ENCODE measurements at regions not wholly inside any gene's neighbourhood (a gene's known extent, or its start where the extent isn't known, plus 50 kb on each side); places are given as distances from the start of the nearest gene placed in this dataset.

DNA sequence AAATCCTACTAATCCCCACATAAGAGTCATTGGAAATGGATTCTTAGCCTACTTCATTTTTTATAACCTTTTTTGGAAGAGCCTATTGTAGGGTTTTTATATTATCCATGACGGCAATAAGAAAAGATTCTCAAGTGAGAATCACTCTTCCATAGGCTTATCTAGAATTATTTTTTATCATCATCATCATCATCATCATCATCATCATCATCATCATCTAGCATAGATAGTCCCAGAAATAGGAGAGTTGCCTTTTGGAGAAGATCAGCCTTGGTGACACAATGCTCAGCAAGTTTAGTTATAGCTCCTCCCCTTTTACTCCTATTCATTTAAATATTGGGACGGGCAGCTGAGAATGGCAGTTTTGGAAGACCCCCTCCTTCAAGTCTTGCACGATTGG, 359.1 kb upstream of the SLC35B3 start:
- DNase-seq = no peak
- no peaks in the 10 kb centered on the region for H3K36me3 ChIP-seq
- intact Hi-C loops (cut with DNase I) = no loop called here
- H3K4me3 ChIP-seq (replicated peaks in 1 of 3) = no peak overlapping the region
- H3K27me3 ChIP-seq = no peaks in the 10 kb centered on the region
- 72 to 86% methylated on average over 3 of the region's 3 CpGs for WGBS, 2 donors
- no peak overlapping the region for H3K27ac ChIP-seq
- TF ChIP-seq POLR2A (IDR thresholded peaks at IDR 0.05) = no peak
- TF ChIP-seq, protein P1, sequence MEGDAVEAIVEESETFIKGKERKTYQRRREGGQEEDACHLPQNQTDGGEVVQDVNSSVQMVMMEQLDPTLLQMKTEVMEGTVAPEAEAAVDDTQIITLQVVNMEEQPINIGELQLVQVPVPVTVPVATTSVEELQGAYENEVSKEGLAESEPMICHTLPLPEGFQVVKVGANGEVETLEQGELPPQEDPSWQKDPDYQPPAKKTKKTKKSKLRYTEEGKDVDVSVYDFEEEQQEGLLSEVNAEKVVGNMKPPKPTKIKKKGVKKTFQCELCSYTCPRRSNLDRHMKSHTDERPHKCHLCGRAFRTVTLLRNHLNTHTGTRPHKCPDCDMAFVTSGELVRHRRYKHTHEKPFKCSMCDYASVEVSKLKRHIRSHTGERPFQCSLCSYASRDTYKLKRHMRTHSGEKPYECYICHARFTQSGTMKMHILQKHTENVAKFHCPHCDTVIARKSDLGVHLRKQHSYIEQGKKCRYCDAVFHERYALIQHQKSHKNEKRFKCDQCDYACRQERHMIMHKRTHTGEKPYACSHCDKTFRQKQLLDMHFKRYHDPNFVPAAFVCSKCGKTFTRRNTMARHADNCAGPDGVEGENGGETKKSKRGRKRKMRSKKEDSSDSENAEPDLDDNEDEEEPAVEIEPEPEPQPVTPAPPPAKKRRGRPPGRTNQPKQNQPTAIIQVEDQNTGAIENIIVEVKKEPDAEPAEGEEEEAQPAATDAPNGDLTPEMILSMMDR (IDR thresholded peaks at IDR 0.05) = no peak
- no peaks in the 10 kb centered on the region for H3K4me1 ChIP-seq
- H3K9me3 ChIP-seq = no peaks in the 10 kb centered on the region

DNA sequence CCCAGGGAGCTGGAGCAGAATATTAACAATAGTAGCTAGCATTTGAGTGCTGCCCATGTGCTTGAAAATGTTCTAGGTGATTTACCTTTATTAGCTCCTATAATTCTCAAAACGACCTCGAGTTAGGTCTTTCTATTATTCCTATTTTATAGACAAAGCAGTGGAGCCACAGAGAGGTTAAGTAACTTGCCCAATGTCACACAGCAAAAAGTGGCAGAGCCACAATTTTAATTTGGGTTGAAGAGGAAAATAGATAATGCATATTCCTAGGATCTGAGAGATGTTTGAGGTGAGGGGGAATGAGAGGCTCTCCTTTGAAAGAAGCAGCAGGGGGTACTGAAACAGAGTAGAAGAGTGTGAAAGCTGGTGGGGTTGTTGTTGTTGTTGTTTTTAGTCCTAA, 354.5 kb upstream of the SLC35B3 start:
- no peak for DNase-seq
- 81 to 92% methylated on average over 2 of the region's 2 CpGs for WGBS, 2 donors

DNA sequence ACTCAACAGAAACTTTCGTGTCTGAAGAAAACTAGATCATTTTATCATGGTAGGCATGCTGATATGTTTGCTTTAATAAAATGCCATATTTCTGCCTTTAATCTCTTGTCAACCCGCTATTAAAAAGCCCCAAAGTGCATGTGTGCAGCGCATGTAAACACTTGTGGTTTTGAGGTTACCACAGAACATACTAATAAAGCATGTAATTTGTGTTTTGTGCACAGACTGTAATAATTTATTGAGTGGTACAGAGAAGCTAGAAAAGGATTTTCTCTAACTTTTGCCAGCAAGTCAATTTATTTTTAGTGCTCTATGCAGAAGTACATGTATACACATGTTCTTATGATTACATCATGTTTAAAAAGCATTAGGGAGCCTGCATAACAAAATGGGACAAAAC, 349.9 kb upstream of the SLC35B3 start:
- intact Hi-C loops (cut with DNase I) = no loop called here
- no peak for DNase-seq
- no peaks in the 10 kb centered on the region for H3K9me3 ChIP-seq
- H3K4me1 ChIP-seq = no peaks in the 10 kb centered on the region
- H3K36me3 ChIP-seq = no peaks in the 10 kb centered on the region
- no peak overlapping the region for H3K27ac ChIP-seq
- TF ChIP-seq POLR2A (IDR thresholded peaks at IDR 0.05) = no peak
- TF ChIP-seq, protein P1 (IDR thresholded peaks at IDR 0.05) = no peak
- no peaks in the 10 kb centered on the region for H3K27me3 ChIP-seq
- H3K4me3 ChIP-seq (replicated peaks in 1 of 3) = no peak overlapping the region
- 79 to 86% methylated on average over 3 of the region's 3 CpGs for WGBS, 2 donors

More for the DNA sequence above, 354.5 kb upstream of the SLC35B3 start:
- H3K9me3 ChIP-seq = no peaks in the 10 kb centered on the region
- H3K4me3 ChIP-seq (replicated peaks in 1 of 3) = no peak overlapping the region
- H3K4me1 ChIP-seq = no peaks in the 10 kb centered on the region
- no peaks in the 10 kb centered on the region for H3K36me3 ChIP-seq
- no peak overlapping the region for H3K27ac ChIP-seq
- intact Hi-C loops (cut with DNase I) = no loop called here
- no peaks in the 10 kb centered on the region for H3K27me3 ChIP-seq
- TF ChIP-seq POLR2A (IDR thresholded peaks at IDR 0.05) = no peak
- TF ChIP-seq, protein P1 (IDR thresholded peaks at IDR 0.05) = no peak

DNA sequence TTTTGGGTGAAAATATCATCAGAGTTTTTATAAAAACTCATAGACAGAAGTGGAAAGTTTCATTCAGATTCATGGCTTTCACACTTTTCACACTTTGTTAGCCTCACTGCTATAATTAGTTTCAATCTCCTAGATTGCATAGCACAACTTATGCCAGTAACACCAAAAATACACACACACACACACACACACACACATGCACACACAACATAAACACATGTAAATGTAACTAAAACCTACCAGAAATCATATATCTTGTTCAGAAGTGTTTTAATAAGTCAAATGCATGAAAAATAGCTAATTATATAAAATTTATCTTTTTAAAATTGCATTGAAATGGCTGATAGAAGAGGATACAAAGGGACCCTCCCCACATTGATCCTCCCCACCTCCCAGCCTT, 347.8 kb upstream of the SLC35B3 start:
- Histone ChIP-seq H3K36me3 (no peaks in the 10 kb centered on the region), H3K9me3 (no peaks in the 10 kb centered on the region), H3K27ac (no peak overlapping the region), H3K4me1 (no peaks in the 10 kb centered on the region), H3K27me3 (no peaks in the 10 kb centered on the region), H3K4me3 (replicated peaks in 1 of 3) (no peak overlapping the region)
- no peak for DNase-seq
- TF ChIP-seq, protein P1 (IDR thresholded peaks at IDR 0.05) = no peak
- TF ChIP-seq POLR2A (IDR thresholded peaks at IDR 0.05) = no peak
- intact Hi-C loops (cut with DNase I) = no loop called here

DNA sequence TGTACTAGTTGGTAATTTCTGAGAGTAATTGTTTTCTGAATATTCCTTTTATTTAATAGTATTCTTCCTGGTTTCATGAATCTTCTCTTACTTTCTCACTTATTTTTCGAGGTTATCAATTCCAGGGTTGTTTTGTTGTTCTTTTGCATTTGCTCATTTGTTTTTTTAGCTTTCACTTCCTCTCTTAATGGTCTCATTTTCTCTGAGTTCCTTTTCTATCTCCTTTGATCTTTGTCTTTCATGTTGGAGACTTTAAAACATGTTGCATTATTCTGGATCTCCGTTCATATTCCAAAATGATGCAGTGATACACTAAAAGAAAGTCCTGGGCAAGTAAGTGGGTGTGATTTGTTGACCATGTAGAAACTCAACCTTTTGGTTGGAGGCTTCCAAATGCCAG, 345.3 kb upstream of the SLC35B3 start:
- H3K4me1 ChIP-seq = no peaks in the 10 kb centered on the region
- WGBS, 2 donors = 79 to 81% methylated on average over 2 of the region's 2 CpGs
- no peak for TF ChIP-seq POLR2A (IDR thresholded peaks at IDR 0.05)
- TF ChIP-seq, protein P1 (IDR thresholded peaks at IDR 0.05) = no peak
- no peak overlapping the region for H3K27ac ChIP-seq
- no peak overlapping the region for H3K4me3 ChIP-seq (replicated peaks in 1 of 3)
- intact Hi-C loops (cut with DNase I) = no loop called here
- DNase-seq = no peak
- no peaks in the 10 kb centered on the region for H3K9me3 ChIP-seq
- H3K36me3 ChIP-seq = no peaks in the 10 kb centered on the region
- no peaks in the 10 kb centered on the region for H3K27me3 ChIP-seq
